ENCODE measurements at regions not wholly inside any gene's neighbourhood (a gene's known extent, or its start where the extent isn't known, plus 50 kb on each side); places are given as distances from the start of the nearest gene placed in this dataset.

GRCh38 chr13:76792731-76793347 is 93.4 kb downstream of the KCTD12 start:
- no peak for DNase-seq

DNA sequence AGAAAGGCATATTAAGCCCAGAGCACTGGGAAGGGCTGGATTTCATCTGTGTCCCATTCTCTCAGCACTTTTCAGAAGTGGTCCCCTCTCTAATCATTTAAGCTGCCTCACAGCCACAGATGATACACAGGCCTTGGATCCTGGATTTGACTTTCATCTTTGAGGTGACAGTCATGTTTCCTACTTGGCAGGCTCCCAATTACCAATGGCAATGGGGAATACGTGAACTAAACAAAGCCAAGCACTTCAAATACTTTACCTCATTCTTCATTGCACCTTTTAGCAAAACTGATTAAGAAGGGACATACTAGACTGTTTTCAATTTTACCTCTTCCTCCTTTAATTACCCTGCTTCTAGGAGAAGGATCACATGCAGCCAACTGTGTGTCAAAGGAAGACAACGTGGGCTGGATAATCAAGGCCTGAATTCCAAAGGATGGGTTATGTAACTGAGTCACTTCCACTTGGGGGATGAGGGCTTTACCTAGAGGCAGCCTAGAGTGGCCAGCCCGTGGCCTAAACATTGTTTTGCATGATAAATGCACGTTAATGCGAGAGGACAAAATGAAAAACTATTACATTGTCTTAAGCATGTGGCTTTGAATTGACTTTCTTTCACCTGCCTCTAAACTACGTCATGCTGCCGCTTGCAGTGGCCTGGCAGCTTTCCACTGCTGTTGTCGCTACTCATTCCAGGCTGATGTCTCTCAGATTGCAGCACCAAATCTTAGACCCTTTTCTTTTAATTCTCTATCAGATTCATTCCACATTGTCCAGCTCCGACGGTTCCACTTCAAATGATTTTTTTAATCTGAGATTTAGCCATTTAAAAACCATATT is 95.0 kb downstream of the KCTD12 start:
- DNase-seq: no peak

DNA sequence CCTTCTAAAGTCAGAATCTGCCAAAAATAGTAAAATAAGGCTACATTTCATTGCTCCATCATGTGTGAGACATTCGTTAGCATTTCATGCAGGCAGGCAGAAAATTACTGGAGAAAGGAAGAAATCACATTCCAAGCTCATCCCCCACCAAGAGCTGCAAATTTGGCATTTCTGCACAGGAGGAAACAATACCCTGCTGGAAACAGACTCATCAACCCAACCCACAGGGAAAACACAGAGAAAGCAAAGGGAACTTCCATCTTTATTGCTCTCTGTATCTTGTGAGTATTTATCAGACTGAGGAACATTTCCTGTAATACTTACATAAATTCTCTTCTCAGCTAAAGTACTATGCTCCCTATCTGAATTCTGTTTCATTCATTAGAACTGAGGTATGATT is 95.7 kb downstream of the KCTD12 start:
- no peak for DNase-seq

DNA sequence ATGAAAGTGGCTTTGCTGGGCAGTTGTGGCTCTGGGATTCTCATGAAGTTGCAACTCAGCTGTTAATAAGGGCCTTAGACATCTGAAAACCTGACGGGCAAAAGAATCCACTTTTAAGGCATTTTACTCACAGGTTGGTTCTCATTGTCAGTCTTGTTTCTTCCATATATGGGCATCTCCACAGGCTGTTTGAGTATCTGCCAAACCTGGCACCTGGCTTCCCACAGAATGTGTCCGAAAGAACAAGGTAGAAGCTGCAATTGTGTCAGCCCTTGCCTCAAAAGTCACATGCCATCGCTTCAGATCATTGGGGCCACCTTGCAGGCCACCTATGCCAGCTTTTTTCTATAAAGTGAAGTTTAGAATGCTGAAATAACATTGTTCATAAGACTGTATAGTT is 102.4 kb downstream of the KCTD12 start:
- DNase-seq: no peak

GRCh38 chr13:76778853-76779252 is 107.4 kb downstream of the KCTD12 start:
- DNase-seq: no peak

DNA sequence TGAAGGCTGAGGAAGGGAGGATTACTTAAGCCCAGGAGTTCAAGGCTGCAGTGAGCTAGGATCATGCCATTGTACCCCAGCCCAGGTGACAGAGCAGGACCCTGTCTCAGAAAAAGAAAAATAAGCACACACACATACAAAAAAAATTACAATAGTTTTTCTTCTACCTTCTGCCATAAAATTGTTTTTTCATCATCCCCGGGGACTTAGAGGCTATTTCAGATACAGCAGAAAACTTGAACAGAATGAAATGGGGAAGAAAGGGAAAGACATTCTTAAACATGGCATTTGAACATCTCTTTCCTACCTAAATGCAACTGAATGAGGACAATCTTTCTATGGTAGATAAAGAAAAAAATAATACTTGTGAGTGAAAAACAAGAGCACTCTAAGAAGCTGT is 109.1 kb downstream of the KCTD12 start:
- DNase-seq: no peak

DNA sequence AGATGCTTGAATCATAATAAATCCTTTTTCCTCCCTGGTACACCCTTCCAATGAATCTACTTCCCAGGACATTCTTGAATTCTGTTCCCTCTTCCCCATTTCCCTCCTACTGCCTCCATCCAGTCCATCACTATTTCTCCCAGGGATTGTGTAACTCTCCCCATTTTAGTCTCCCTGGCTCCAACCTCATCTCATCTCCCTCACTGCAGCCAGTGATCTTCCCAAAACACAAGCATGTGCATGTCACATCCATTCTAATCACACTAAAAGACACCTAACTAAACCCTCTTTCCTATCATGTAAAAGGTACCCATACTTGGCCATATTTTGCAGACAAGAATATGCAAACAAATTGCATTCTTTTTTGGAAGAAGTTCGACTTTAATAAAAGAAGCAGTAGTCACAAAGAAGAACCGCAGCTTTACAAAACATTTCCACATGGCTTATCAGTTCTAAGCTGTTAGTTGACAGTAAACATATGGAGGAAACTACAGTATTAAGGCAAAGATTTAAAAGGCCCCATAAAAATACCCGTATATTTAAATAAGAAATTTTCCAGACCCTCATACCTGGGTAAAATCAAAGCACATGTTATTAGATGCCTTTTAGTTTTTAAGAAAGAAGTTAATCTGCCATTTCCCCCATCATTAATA is 111.0 kb downstream of the KCTD12 start:
- DNase-seq: no peak

DNA sequence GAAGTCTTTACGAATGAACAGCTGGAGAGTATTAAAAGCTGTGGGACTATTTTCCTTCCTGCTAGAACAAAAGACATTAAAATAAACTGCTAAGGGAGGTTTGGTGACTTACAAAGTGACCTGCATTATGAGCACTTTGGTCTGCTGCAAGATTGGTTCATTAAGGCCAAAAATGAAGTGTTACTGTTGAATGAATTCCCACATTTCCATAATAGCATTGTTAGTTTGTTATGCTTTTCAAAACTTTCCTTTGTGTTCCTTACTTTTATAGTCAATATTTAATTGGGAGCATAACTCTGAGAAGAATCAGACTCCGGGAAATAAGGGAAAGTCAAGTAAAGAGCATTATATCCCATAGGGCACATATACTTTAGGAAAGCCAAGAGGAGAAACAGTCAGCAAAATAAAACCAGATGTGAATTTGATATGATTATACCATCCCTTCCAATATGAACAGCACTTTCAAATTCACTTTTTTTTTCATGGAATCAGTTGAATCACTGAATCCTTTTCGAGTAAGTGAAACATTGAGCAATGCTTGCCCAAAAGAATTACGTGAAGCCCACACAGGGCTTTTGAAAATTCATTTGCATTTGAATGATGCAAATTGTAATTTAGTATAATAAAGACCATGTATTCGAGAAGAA is 112.6 kb downstream of the KCTD12 start:
- no peak for DNase-seq

DNA sequence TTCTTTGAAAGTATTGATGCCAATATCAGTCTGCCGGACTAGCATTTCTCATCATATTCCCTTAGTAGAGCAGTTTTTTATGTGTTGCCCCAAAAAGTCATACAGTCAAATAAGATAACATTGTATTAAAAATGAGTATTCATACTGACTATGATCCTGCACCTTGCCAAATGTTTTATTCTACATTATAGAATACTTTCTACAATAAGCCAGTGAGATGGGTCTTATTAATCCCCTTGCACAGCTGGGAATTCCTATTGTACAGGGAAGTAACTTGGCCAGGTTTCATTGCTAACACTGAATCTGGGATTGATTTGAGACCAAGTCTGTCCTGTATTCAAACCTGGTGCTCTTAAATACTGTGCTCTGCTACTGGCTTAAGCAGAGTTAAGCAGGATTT is 114.0 kb downstream of the KCTD12 start:
- no peak for DNase-seq

GRCh38 chr13:76769271-76769791 is 116.9 kb downstream of the KCTD12 start:
- no peak for DNase-seq

GRCh38 chr13:76768384-76768783 is 117.8 kb downstream of the KCTD12 start:
- no peak for DNase-seq

GRCh38 chr13:76764916-76765315 is 121.3 kb downstream of the KCTD12 start:
- DNase-seq: no peak

DNA sequence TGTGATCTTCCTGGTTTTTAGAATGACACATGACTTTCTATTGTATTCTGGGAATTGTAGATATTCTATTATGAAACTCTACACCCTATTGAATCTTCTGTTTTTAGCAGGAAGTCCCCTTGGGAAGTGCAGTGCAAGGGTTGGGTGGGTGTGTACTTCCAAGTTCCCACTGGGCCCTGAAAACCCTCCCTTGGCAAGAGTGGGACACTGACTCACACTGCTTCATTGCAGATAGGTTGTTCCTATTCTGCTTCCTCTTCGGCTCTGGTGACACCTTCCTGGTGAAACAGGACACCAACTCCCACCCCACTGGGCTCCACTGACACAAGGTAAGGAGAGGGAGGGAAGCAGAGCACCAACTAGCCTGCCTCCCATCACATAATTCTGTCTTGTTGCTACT is 121.8 kb downstream of the KCTD12 start:
- no peak for DNase-seq

GRCh38 chr13:76762721-76763120 is 123.5 kb downstream of the KCTD12 start:
- DNase-seq: no peak

GRCh38 chr13:76759877-76760276 is 126.3 kb downstream of the KCTD12 start:
- DNase-seq: no peak

- DNase-seq: no peak
These were observed 127.5 kb downstream of the KCTD12 start for GRCh38 chr13:76758738-76759137.

GRCh38 chr13:76758257-76758656 is 127.9 kb downstream of the KCTD12 start:
- DNase-seq: no peak

DNA sequence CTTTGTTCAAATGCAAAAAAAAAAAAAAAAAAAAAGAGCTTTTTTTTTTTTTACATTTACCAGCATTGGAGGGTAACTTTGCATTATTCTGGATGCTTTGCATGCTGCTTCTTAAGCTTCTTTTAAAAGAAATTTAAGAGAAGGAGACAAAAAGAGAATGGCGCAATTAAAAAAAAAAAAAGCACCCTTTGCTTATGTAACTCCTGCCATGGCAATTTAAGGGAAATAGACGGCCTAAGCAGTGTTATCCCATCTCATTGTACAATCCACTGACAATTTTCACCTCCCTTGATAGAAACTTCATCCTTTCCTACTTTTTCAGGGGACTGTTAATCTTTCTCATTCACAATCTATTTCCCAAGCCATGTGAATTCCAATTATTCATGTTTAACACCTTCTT is 129.8 kb downstream of the KCTD12 start:
- no peak for DNase-seq

DNA sequence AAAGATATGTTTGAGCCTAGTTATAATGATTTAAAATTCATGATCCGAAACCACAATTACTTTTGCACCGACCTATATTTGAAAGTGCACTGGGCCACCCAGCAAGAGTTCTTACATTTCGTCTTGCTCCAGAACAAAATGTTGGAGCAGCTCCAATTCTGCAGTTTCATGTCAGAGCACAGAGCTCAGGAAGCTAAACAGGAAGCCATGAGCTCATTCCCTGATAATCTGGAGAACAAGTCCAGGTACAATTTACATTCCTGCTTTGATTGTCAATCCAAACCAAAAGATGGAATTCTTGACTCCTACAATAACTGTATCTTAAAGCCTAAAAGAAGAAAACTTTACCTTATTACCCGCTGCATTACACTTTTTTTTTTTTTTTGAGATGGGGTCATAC is 131.8 kb downstream of the KCTD12 start:
- no peak for DNase-seq

GRCh38 chr13:76751278-76751677 is 134.9 kb downstream of the KCTD12 start:
- DNase-seq: no peak

GRCh38 chr13:76750126-76750525 is 136.1 kb downstream of the KCTD12 start:
- no peak for DNase-seq

- no peak for DNase-seq
These were observed 140.7 kb downstream of the KCTD12 start for GRCh38 chr13:76745261-76746200.
